HFF-Myc (cell line): ENCODE measurements at regions not wholly inside any gene's neighbourhood (a gene's known extent, or its start where the extent isn't known, plus 50 kb on each side); places are given as distances from the start of the nearest gene placed in this dataset.

ENCODE experiments used
- DNase-seq: peaks from one replicate; pipeline ENCODE4 v3.0.0-alpha.2; 2011; ENCODE audit warnings: low read depth; ENCODE audit errors: extremely low read depth
- H3K4me3 ChIP-seq: replicated peaks from 2 replicates; pipeline ENCODE4 v1.5.1; 2011; ENCODE audit warnings: low read depth, mild to moderate bottlenecking, control low read depth, low read length
- CTCF ChIP-seq: IDR thresholded peaks from 2 replicates; pipeline ENCODE4 v1.5.1; 2012; ENCODE audit warnings: mild to moderate bottlenecking, low read depth, low read length, control low read depth; ENCODE audit errors: missing control alignments

GRCh38 chr13:71327266-71327665, 539.7 kb downstream of the DACH1 start:
- no peak for TF ChIP-seq CTCF
- no peak for DNase-seq
- H3K4me3 ChIP-seq, result no peak overlapping the region

GRCh38 chr13:71325556-71325955, 541.4 kb downstream of the DACH1 start:
- TF ChIP-seq CTCF, result no peak
- no peak for DNase-seq

GRCh38 chr13:71323266-71323665, 543.7 kb downstream of the DACH1 start:
- no peak overlapping the region for H3K4me3 ChIP-seq
- TF ChIP-seq CTCF, result no peak
- DNase-seq, result no peak

More at GRCh38 chr13:71325556-71325955, 541.4 kb downstream of the DACH1 start:
- no peak overlapping the region for H3K4me3 ChIP-seq

- DNase-seq, result peak; percentile 5
- peak; percentile 65 for TF ChIP-seq CTCF
- no peak overlapping the region for H3K4me3 ChIP-seq
These were observed 546.6 kb downstream of the DACH1 start for GRCh38 chr13:71320452-71320851.

GRCh38 chr13:71316792-71317363, 550.1 kb downstream of the DACH1 start:
- H3K4me3 ChIP-seq, result no peak overlapping the region
- no peak for TF ChIP-seq CTCF
- no peak for DNase-seq

GRCh38 chr13:71312923-71313322, 554.1 kb downstream of the DACH1 start:
- H3K4me3 ChIP-seq, result no peak overlapping the region
- no peak for DNase-seq
- no peak for TF ChIP-seq CTCF

GRCh38 chr13:71309905-71310304, 557.1 kb downstream of the DACH1 start:
- no peak for DNase-seq
- no peak overlapping the region for H3K4me3 ChIP-seq
- no peak for TF ChIP-seq CTCF
